COR-L47 (cell line): ENCODE measurements at regions not wholly inside any gene's neighbourhood (a gene's known extent, or its start where the extent isn't known, plus 50 kb on each side); places are given as distances from the start of the nearest gene placed in this dataset.
A peak's percentile ranks its signal among the peaks of the same experiment; 100 is the strongest.
"Not testable (repeated sequence)": the region's sequence is repeated elsewhere in the genome, so short reads cannot be mapped to it uniquely, and the experiment has no call there.

Experiments
- DNase-seq: peaks from one replicate; lab custom pipeline; 2025; lab: John Stamatoyannopoulos, UW

DNA sequence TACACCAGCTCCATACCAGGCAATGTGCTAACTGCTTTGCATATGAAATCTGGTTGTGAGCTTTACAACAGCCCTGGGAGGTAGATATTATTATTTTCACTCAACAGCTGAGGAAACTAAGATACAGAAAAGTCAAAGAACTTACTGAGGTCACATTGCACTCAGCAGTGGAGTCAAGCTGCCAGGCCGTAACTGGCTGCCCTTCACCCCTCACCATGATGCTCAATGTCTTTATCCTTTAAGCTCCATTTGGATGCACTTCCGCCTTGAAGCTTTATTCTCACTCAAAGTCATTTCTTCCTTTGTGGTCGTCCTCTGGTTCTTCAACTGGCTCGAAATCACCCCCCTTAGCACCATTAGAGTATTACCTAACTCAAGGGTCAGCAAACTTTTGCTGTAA lies 81.7 kb upstream of the RALGPS2 start:
- DNase-seq: no peak

GRCh38 chr1:178643831-178644230 lies 81.2 kb upstream of the RALGPS2 start:
- no peak for DNase-seq

- DNase-seq: peak; percentile 22
Observed at GRCh38 chr1:178644308-178645120, 80.5 kb upstream of the RALGPS2 start.

DNA sequence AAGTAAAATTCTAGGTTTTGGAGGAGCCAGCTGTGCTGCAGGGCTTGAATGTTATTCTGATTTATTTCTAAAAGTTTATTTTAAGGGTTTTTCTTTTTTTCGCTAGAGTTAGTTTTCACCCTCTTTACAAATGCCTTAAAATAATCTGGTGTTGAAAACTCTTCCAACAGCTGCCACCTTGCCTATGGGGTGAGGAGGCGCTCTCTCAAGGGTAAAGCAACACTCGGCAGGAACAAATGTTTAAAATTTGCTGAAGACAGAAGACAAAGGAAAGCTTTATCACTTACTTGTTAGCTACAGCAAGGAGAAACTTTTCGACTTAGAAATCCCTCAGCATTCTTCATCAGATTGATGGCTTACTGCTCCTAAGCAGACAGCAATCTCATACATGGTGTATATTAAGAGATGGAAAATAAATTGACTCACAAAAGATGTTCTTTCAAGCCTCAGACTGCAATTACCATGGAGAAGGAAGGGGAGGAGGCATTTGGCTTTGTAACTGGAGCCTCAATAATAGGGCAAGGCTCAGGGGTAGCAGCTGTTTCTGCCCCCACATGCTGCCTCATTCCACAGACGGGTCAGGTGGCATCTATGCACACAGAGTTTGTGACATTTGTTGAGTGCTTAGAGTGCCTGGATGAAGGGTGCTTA lies 79.8 kb upstream of the RALGPS2 start:
- no peak for DNase-seq

- no peak for DNase-seq
Observed at GRCh38 chr1:178645808-178646200, 79.2 kb upstream of the RALGPS2 start.

DNA sequence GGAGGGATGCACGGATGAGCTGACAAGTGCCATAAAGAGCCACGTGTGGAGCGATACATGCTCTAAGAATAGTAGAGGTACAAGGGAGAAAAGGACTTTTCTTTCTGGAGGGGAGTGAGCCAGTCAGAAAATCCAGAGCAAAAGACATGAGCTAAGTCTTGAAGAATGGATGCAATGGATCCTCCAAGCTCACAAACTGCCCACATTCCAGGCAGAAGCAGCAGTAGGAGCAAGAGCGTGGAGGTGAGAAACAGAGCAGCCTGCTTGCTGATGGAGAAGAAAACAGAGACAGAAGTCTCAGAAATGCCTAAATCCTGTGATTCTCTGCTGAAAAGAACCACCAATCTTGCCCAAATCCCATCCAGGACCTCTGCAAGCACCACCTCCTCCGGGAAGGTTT lies 78.2 kb upstream of the RALGPS2 start:
- DNase-seq: no peak

DNA sequence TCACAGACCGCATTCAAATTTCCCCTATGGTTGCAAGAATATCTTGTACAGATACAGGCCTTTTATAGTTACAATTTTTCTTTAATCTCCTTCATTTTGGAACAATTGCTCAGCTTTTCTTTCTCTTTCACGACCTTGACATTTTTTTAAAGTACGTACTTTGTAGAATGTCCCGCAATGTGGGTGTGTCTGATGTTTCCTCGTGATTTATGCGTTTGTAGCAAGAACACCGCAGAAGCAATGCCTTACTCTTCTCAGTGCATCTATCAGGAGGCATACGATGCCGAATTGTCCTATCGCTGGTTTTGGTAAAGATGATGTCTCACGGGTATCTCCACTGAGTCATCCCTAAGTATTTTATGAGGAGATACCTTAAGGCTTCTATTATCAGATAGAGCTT lies 76.9 kb upstream of the RALGPS2 start:
- no peak for DNase-seq

DNA sequence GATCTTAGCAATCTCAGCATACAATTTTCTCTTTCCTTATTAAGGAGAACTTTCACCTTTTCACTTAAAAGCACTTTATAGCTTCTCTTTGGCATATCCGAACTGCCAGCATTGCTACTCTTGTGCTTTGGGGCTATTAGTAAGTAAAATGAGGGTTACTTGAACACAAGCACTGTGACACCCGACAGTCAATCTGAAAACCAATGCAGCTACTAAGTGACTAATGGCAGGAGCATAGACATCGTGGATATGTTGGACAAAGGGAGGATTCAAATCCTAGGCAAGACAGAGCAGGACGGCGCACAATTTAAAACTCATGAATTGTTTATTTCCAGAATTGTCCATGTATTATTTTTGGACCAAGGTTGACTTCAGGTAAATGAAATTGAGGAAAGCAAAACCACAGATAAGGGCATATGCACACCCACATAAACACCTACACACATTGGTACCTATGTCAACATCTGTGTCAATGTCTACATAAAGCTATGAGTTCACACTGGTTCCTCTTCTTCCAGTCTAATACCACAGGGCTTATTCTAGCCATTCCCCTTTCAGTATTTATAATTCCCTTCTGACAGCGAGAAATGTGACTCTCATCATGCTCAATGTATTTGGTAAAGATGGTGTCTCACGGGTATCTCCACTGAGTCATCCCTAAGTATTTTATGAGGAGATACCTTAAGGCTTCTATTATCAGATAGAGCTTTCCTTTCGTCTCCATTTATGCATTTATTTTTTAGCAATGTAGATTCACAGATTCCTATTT lies 75.3 kb upstream of the RALGPS2 start:
- DNase-seq: no peak

- no peak for DNase-seq
Observed at GRCh38 chr1:178650934-178651511, 74.0 kb upstream of the RALGPS2 start.

DNA sequence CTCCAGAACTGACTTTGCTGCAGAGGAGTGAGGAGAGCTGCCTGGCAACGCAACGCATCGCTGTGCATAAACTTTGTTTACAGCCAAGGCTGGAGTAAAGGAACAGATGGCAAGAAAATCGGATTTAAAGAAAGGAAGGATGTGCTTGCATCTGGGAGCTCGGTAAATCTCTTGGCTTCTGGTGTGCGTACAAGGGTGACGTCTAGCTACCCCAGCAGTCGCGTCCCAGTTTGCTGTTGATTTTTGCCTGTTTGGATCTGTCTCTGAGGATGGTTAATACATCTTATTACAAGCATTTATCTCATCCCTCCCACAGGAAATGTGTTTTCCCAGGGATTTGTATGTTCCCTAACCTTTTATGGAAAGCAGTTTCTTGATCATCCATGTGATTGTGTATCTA lies 73.3 kb upstream of the RALGPS2 start:
- no peak for DNase-seq

DNA sequence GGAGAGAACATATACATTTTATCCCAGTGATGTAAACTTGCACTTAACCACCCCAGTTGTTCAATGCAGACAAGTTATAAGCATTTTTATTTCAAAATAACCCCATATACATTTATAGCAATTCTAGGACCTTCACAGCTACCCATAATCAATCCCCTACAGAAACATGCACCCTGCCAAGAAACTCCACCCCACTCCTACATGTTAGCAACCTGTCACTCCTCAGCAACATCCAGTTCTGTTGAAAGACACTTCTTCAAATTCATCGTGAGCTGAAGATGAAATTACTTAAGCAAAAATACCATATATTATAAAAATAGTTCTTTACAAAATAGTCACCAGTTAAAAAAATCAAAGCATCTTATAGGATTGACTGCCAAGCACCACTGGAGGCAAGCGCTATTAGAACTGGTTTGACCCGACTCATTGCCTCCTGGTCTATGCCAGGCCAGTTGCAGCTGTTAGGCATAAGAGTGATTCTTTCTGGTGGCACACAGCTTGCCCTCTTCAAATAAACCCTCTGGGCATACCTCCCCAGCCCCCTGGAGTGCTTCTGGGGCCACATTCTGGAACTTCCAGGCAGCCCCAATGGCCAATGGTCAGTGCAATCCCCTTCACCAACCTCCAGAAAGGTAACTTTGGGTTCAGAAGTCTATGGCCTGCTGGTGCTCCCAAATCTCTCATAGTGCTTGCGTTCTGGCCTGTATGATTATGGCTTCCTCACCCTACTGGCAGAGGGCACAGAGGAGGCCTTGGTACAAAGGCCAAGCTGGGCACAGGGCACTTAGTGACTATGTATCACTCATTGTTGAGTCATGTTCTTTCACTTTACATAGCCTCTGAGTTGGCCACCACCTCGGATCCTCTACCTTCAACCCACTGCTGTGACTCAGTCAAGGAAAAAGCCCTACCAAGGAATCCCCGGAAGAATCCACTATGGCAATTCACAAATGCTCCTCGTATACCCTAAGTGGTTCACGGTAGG lies 72.2 kb upstream of the RALGPS2 start:
- no peak for DNase-seq

DNA sequence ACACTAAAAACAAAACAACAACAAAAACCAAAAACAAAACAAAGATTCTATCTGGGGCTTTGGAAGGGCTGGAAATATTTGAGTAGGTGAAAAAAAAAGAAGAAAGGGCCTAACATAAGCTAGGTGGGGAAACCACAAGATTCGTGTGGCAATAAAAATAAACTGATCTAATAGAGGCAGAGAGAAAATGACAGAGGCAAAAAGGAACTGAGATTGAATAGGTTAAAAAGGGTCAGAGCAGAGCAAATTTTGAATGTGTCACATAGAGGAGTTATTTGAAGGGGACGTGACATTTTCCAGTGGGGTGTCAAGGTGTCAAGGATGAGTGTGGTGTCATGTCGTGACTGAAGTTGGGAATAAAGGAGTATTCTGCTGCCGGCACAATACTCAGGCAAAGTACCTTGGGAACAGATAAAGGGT lies 65.2 kb upstream of the RALGPS2 start:
- no peak for DNase-seq

GRCh38 chr1:178660461-178660860 lies 64.6 kb upstream of the RALGPS2 start:
- DNase-seq: no peak

- no peak for DNase-seq
Observed at GRCh38 chr1:178664278-178664677, 60.8 kb upstream of the RALGPS2 start.

DNA sequence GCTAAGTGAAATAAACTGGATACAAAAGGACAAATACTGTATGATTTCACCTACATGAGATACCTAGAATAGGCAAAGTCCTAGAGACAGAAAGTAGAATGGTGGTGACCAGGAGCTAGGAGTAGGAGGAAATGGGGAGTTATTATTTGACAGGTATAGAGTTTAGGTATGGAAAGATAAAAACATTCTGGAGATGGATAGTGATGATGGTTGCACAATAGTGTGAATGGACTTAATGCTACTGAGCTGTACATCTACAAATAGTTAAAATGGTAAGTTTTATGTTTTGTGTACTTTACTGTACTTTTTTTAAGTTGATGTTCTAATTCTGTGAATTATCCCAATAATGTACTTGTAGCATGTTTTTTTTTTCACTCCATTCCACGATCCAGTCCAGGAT lies 59.5 kb upstream of the RALGPS2 start:
- no peak for DNase-seq

- not testable (repeated sequence) for DNase-seq
Observed at GRCh38 chr1:178666891-178667290, 58.2 kb upstream of the RALGPS2 start.

- DNase-seq: no peak
Observed at GRCh38 chr1:178672434-178672833, 52.6 kb upstream of the RALGPS2 start.

GRCh38 chr1:178674559-178674958 lies 50.5 kb upstream of the RALGPS2 start:
- not testable (repeated sequence) for DNase-seq
